KG1 (cell line): ENCODE measurements at regions not wholly inside any gene's neighbourhood (a gene's known extent, or its start where the extent isn't known, plus 50 kb on each side); places are given as distances from the start of the nearest gene placed in this dataset.
"Not testable (repeated sequence)": the region's sequence is repeated elsewhere in the genome, so short reads cannot be mapped to it uniquely, and the experiment has no call there.

ENCODE experiments used
- DNase-seq: peaks from one replicate; lab custom pipeline; 2025; lab: John Stamatoyannopoulos, UW

GRCh38 chr6:139754898-139755775, 380.7 kb upstream of the CITED2 start:
- no peak for DNase-seq

DNA sequence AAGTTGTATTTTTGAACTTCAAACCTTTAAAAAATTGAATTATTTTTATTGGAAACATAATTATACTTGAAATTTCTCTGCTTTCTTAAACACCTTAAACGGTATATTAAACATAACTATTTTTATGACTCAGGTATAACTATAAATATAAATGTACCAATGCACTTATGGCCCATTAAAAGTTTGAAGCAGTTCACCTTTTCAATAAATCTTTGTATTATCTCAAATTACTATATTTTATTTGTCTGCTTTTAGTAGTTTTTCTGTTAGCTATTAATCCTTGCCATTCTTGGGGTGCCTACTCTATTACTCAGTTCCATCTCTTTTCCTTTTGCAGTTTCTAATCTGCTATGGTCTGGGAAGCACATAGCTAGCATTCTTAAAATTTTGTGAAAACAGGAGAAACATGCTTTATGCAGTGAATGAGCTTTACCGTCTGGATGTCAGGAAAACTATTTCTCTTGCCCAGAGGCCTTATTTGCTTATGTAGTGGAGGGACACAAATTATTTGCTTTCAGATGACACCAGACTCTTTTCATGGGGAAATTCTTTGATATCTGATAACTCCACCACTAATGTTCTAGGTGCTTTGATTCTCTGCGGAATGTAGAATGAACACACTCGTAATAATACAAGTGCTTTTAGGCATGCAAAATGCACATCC, 378.9 kb upstream of the CITED2 start:
- no peak for DNase-seq

GRCh38 chr6:139752086-139752485, 377.6 kb upstream of the CITED2 start:
- DNase-seq, result no peak

DNA sequence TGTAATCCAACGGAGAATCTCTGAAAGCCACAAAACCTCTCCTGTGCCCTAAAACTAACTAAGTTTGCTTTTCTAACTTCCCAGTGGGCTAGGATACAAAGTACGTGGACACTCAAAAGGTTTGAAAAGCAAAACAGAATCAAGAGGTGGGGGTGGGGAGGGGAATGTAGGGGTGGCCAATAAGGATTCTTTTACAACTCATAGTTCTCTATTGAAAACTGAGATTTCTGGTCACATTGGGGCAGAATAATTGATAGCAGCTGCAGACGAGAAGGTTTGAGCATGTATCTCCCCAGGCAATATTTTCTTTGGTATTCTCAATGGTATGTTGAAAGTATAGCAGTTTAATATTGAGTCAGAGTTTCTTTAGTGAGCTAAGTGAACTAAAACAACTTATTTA, 376.7 kb upstream of the CITED2 start:
- DNase-seq, result no peak

DNA sequence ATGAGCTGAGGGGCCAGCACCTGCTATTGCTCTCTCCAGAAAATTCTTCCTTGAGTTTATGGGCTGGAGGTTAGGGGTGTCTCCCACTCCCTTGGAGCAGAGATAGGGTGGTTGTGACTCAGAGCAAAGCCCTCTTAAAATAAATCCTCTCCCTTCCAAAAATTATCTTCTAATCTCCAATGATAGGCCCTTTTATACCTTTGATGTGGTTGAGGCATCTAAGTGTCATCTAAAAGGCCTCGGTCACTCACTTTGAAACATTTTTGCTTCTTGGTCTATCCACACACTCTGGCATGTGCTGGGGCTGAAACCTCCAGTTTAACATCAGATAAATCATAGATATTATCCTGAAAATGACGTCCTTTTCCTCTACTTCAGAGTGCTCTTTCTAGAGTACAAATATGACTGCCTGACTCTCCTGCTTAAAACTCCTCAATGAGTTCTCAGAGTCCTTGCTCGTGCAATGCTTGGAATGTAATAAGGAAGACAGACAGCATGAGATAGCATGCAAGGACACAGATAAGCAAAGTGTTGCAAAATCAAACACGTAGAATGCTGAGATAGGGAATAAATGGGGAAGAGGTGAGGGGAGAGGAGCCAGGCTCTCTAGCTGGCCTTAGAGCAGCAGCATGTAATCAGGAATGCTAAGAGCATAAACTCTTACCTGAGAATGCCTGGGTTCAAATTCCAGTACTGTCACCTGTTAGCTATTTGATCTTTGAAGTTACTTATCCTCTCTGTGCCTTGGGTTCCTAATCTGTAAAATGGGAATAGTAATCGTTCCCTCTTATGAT, 374.1 kb upstream of the CITED2 start:
- no peak for DNase-seq

GRCh38 chr6:139747154-139747553, 372.7 kb upstream of the CITED2 start:
- no peak for DNase-seq

GRCh38 chr6:139744891-139745290, 370.4 kb upstream of the CITED2 start:
- DNase-seq, result no peak

DNA sequence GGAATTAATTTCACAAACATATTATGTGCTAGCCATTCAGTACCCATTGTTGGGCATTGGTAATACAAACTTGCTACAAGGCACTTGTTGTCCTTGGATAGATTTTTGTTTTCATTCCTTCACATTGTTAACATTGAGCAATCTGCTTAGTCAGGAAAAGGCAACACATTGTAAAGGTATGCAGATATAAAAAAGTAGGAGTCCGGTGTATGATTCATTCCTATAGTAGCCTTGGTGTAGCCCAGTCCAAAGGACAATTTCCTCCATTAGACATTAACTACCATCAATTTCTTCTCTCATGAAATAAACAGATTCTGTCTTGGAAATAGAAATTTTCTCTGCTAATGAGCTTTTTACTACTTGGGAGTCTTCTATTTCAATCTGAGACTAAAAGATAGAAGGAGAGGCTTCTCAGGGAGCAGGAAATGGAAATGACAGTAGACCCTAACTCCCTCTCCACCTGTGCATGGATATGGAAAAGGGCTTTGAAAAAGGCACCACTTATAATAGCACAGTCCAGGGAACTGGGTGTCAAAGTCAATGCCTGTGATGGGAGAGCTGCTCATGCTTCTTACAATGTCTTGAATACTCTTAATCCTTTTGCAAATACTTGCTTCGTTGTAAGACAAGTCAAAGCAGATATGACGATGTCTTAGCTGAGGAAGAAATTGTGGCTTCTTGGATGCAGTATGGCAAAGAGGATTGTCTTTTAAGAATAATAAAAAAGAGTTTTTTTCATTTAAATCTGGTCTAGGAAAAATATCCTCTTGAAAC, 369.4 kb upstream of the CITED2 start:
- no peak for DNase-seq

GRCh38 chr6:139742671-139743070, 368.2 kb upstream of the CITED2 start:
- DNase-seq, result no peak

DNA sequence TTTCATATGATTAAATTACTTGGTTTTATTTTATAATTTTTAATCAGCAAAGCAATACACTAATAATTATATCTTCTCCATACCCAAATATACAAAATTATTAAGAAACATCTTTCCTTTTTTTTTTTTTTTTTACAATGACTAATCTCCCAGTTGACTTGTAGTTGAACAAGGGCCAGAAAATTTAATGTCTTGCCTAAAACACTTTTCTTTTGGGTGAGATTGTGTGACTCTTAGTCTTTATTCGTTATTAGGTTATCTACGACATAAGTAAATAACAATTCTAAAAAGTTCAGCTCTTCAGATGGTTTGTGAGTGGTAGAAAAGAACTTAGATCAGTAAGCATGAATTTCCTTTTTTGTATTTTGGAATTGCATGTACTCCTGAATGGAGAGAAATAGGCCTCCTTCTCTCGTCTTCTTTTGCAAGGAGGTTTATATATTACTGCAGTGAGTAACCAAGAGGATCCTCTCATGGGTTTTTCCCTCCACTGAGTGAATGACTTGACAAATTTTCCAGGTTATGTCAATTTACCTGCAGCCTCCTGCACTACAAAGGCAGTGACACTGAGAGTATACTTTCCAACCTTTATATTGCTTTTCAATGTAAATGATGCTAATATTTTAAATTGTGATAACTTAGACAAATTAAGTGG, 364.5 kb upstream of the CITED2 start:
- DNase-seq, result no peak

- DNase-seq, result no peak
These were observed 362.0 kb upstream of the CITED2 start for GRCh38 chr6:139736325-139736906.

GRCh38 chr6:139732451-139732850, 358.0 kb upstream of the CITED2 start:
- no peak for DNase-seq

GRCh38 chr6:139730340-139730974, 356.0 kb upstream of the CITED2 start:
- no peak for DNase-seq

DNA sequence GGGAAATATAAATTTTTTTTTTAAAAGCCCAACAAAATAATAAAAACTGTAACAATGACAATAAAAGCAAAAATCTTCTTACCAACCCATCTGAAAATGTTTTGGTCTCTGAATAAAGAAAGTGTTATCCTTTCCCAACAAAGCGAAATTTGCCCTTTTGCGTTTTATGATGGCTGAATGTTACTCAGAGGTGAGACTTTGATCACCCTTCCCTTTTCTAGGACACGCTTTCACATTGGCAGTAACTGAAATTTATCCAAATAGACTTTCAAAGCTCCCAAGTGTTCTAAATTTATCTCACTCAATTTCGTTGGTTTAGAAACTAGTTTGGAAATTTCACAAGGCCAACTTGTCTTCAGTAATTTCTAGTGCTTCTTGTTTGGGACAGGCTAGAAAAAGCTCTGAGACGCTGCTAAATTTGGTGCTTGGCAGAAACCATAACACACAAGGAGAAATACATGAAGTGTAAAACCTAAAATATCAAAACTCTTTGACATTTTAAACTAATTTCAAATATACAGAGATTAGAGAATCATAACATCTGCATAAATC, 354.5 kb upstream of the CITED2 start:
- DNase-seq, result no peak

GRCh38 chr6:139726272-139726671, 351.8 kb upstream of the CITED2 start:
- DNase-seq, result not testable (repeated sequence)

GRCh38 chr6:139722530-139722929, 348.1 kb upstream of the CITED2 start:
- no peak for DNase-seq

DNA sequence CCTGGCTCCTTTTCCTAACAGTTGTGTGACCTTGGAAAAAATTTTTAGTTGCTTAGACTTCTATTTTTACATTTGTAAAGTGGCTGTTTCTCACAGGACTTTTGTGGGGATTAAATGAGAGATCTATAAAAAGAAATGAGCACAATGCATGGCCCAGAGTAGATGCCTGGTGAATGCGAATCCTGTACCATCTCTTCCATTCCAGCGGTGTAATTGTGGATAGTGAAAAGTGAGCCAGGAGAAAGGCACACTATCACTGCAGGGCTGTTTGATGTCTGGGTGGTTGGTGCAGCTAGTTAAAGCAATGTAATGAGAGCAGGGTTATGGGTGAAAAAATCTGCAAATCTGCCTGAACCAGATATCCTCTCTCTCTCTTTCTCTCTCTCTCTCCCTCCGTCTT, 347.5 kb upstream of the CITED2 start:
- no peak for DNase-seq

DNA sequence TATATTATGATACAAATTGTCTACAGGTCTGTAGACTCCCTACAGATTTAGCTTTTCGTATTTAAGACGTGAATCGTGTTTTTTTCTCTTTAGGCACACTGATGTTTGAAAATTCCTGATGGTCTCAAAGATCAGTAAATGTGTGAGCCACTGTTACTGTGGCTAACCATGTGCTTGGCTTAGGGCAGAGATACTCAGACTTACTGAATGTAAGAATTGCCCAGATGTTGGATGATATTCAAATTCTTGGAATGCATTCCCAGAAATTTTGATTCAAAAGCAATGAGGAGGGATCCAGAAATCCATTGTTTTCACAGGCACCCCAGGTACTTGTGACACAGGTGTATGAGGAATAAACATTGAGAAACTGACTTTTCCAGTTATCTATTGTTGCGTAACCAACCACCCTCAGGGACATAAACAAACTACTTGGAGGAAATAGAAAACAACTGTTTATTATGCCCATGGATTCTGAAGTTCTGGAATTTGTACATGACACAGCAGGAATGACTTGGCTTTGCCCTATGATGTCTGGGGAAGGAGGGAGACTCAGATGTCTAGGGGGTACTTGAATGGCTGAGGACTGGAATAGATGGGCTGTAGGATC, 339.6 kb upstream of the CITED2 start:
- DNase-seq, result no peak

DNA sequence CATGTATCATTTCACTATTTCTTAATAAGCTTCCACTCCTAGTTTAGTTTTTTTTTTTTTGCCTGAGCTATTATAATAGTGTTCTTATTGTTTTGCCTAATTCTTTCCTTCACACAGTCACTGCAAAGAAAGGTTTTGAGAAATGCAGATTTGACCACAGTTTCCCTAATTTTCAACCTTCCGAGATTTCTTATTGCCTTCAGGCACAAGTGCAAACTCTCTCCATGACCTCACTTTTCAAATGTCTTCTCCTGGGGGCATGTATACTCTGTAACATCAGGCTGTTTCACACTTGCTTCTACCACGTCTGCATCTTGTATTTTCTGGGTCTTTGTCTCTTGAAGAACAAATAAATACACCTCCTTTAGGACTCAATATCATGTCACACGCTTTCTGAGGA, 339.0 kb upstream of the CITED2 start:
- no peak for DNase-seq

DNA sequence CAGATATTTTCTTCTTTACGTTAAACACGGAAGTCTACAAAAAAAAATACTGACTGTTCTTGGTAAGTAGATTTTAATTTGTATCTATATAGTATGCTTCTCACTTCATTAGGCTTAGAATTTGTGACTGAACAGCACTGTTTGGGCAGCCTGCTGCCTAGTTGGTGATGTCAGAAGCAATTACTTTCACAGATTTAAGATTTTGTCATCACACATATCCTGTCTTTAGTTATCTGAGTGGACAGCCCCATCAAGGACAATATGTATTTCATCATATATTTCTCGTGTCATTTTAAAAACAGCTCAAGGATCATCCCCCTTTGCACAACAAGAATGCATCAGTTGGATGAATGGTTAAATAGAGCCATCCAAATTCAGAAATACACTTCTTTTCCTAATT, 338.4 kb upstream of the CITED2 start:
- DNase-seq, result no peak
